Trophoblast cell (in vitro differentiated cells and primary cell): ENCODE measurements at regions not wholly inside any gene's neighbourhood (a gene's known extent, or its start where the extent isn't known, plus 50 kb on each side); places are given as distances from the start of the nearest gene placed in this dataset.

Experiments used
- DNase-seq, 2 donors: peaks; one replicate each; pipeline ENCODE4 v3.0.0-alpha.2; 2016
- H2AFZ ChIP-seq: 2 replicates; pipeline ENCODE4 v1.6.1; 2013; ENCODE audit warnings: low read length, moderate library complexity, mild to moderate bottlenecking; ENCODE audit not compliant: insufficient read depth, poor library complexity
- H2AK5ac ChIP-seq: 2 replicates; pipeline ENCODE4 v1.6.1; 2013; ENCODE audit warnings: mild to moderate bottlenecking, low read length
- H2BK120ac ChIP-seq: 2 replicates; pipeline ENCODE4 v1.6.1; 2013; ENCODE audit warnings: low read length, mild to moderate bottlenecking, moderate library complexity; ENCODE audit not compliant: insufficient read depth, poor library complexity
- H2BK12ac ChIP-seq: 2 replicates; pipeline ENCODE4 v1.6.1; 2013; ENCODE audit warnings: mild to moderate bottlenecking, low read length, moderate library complexity
- H2BK5ac ChIP-seq: 2 replicates; pipeline ENCODE4 v1.6.1; 2013; ENCODE audit warnings: low read length, low read depth, moderate library complexity, mild to moderate bottlenecking; ENCODE audit not compliant: poor library complexity
- H3K14ac ChIP-seq: 2 replicates; pipeline ENCODE4 v1.6.1; 2013; ENCODE audit warnings: mild to moderate bottlenecking, low read length
- H3K18ac ChIP-seq: 2 replicates; pipeline ENCODE4 v1.6.1; 2013; ENCODE audit warnings: mild to moderate bottlenecking, low read length
- H3K23ac ChIP-seq: 2 replicates; pipeline ENCODE4 v1.6.1; 2013; ENCODE audit warnings: low read length
- H3K27ac ChIP-seq: 2 replicates; pipeline ENCODE4 v1.5.1; 2013; ENCODE audit warnings: low read depth, mild to moderate bottlenecking, inconsistent platforms, low read length, moderate library complexity
- H3K27me3 ChIP-seq: 2 replicates; pipeline ENCODE4 v1.6.1; 2013; ENCODE audit warnings: inconsistent platforms, mild to moderate bottlenecking, low read length, moderate library complexity; ENCODE audit not compliant: insufficient read depth
- H3K36me3 ChIP-seq, 2 experiments: 1 replicate in 1 of 2; 2 replicates in 1 of 2; pipeline ENCODE4 v1.6.1; 2013; ENCODE audit warnings: low read length in 2 of 2, mild to moderate bottlenecking in 2 of 2, moderate library complexity in 1 of 2; ENCODE audit not compliant: insufficient read depth in 2 of 2, control insufficient read depth in 1 of 2
- H3K4ac ChIP-seq: 2 replicates; pipeline ENCODE4 v1.6.1; 2013; ENCODE audit warnings: low read depth, mild to moderate bottlenecking, low read length, moderate library complexity
- H3K4me1 ChIP-seq, 2 experiments: 1 replicate in 1 of 2; 2 replicates in 1 of 2; pipeline ENCODE4 v1.6.1; 2013; ENCODE audit warnings: low read length in 2 of 2, mild to moderate bottlenecking in 2 of 2, moderate library complexity in 1 of 2; ENCODE audit not compliant: insufficient read depth in 2 of 2, control insufficient read depth in 1 of 2
- H3K4me2 ChIP-seq: 2 replicates; pipeline ENCODE4 v1.6.1; 2013; ENCODE audit warnings: inconsistent platforms, mild to moderate bottlenecking, low read length, moderate library complexity
- H3K4me3 ChIP-seq: 2 replicates; pipeline ENCODE4 v1.5.1; 2013; ENCODE audit warnings: mild to moderate bottlenecking, low read depth, low read length, inconsistent platforms
- H3K79me1 ChIP-seq: one replicate; pipeline ENCODE4 v1.6.1; 2013; ENCODE audit warnings: low read length
- H3K79me2 ChIP-seq: 2 replicates; pipeline ENCODE4 v1.6.1; 2013; ENCODE audit warnings: low read length, mild to moderate bottlenecking; ENCODE audit not compliant: control insufficient read depth, insufficient read depth, poor library complexity
- H3K9ac ChIP-seq: 2 replicates; pipeline ENCODE4 v1.6.1; 2013; ENCODE audit warnings: mild to moderate bottlenecking, low read length
- H3K9me3 ChIP-seq: 2 replicates; pipeline ENCODE4 v1.6.1; 2013; ENCODE audit warnings: low read depth, mild to moderate bottlenecking, control low read depth, inconsistent platforms, low read length; ENCODE audit not compliant: insufficient read depth
- H4K12ac ChIP-seq: 2 replicates; pipeline ENCODE4 v1.6.1; 2013; ENCODE audit warnings: low read depth, mild to moderate bottlenecking, low read length, moderate library complexity
- H4K8ac ChIP-seq: 2 replicates; pipeline ENCODE4 v1.6.1; 2013; ENCODE audit warnings: low read depth, mild to moderate bottlenecking, low read length, moderate library complexity
- H4K91ac ChIP-seq: one replicate; pipeline ENCODE4 v1.6.1; 2013; ENCODE audit warnings: low read depth, mild to moderate bottlenecking, low read length, moderate library complexity
- WGBS: extraction: QIAGEN DNeasy Blood & Tissue Kit; methylation state at CpG from one replicate; pipeline ENCODE4 v1.1.7; 2013; ENCODE audit warnings: missing lambda C conversion rate; ENCODE audit not compliant: insufficient read length, insufficient coverage; ENCODE audit errors: extremely low coverage; 5-methylcytosine and 5-hydroxymethylcytosine counted together

- Histone ChIP-seq H2AFZ (no peak overlapping the region), H3K79me1 (no peaks in the 10 kb centered on the region), H3K4me2 (no peak overlapping the region), H2BK5ac (no peak overlapping the region), H3K36me3 (no peaks in the 10 kb centered on the region), H3K23ac (no peak overlapping the region), H3K9ac (no peak overlapping the region), H3K79me2 (no peaks in the 10 kb centered on the region), H3K4ac (no peak overlapping the region), H3K27me3 (no peaks in the 10 kb centered on the region), H3K9me3 (no peaks in the 10 kb centered on the region), H3K4me3 (no peak overlapping the region), H4K12ac (no peak overlapping the region), H2BK12ac (no peak overlapping the region), H4K91ac (no peak overlapping the region), H3K14ac (no peak overlapping the region), H3K27ac (no peak overlapping the region), H3K18ac (no peak overlapping the region), H3K4me1 (no peaks in the 10 kb centered on the region), H4K8ac (no peak overlapping the region), H2AK5ac (no peak overlapping the region), H2BK120ac (no peak overlapping the region)
- no CpG with 5 or more reads among the region's 1 CpG for WGBS
- no peak for DNase-seq
Measured at GRCh38 chr12:33654313-33654712, 214.7 kb upstream of the SYT10 start.

GRCh38 chr12:33663000-33663654, 223.5 kb upstream of the SYT10 start:
- Histone ChIP-seq H2BK5ac (no peak overlapping the region), H3K36me3 (no peaks in the 10 kb centered on the region), H3K4me1 (no peaks in the 10 kb centered on the region), H4K91ac (no peak overlapping the region), H3K14ac (no peak overlapping the region), H2AK5ac (no peak overlapping the region), H3K79me1 (peaks cover 3% of the 10 kb centered on the region), H4K12ac (no peak overlapping the region), H3K9me3 (no peaks in the 10 kb centered on the region), H3K4me2 (no peak overlapping the region), H2AFZ (no peak overlapping the region), H3K4ac (no peak overlapping the region), H3K27ac (no peak overlapping the region), H2BK12ac (no peak overlapping the region), H3K18ac (no peak overlapping the region), H3K4me3 (no peak overlapping the region), H3K9ac (no peak overlapping the region), H4K8ac (no peak overlapping the region), H2BK120ac (no peak overlapping the region), H3K27me3 (no peaks in the 10 kb centered on the region), H3K79me2 (no peaks in the 10 kb centered on the region), H3K23ac (no peak overlapping the region)
- no CpG with 5 or more reads among the region's 4 CpGs for WGBS
- no peak for DNase-seq

- DNase-seq = no peak
- H2AK5ac ChIP-seq = no peak overlapping the region
- H3K4me3 ChIP-seq = no peak overlapping the region
- no peaks in the 10 kb centered on the region for H3K79me1 ChIP-seq
- H3K9me3 ChIP-seq = no peaks in the 10 kb centered on the region
- no peak overlapping the region for H2BK5ac ChIP-seq
- H3K23ac ChIP-seq = no peak overlapping the region
- H3K27me3 ChIP-seq = no peaks in the 10 kb centered on the region
- H4K12ac ChIP-seq = no peak overlapping the region
- H2BK12ac ChIP-seq = no peak overlapping the region
- H3K79me2 ChIP-seq = no peaks in the 10 kb centered on the region
- H3K14ac ChIP-seq = no peak overlapping the region
- H2BK120ac ChIP-seq = no peak overlapping the region
- no peak overlapping the region for H2AFZ ChIP-seq
- no peaks in the 10 kb centered on the region for H3K36me3 ChIP-seq
- H3K4me2 ChIP-seq = no peak overlapping the region
- H3K4me1 ChIP-seq = no peaks in the 10 kb centered on the region
- H3K4ac ChIP-seq = no peak overlapping the region
- no CpG with 5 or more reads among the region's 2 CpGs for WGBS
- H3K9ac ChIP-seq = no peak overlapping the region
- no peak overlapping the region for H3K18ac ChIP-seq
- H4K91ac ChIP-seq = no peak overlapping the region
- H4K8ac ChIP-seq = no peak overlapping the region
- H3K27ac ChIP-seq = no peak overlapping the region
Measured at GRCh38 chr12:33669349-33669748, 229.7 kb upstream of the SYT10 start.

DNA sequence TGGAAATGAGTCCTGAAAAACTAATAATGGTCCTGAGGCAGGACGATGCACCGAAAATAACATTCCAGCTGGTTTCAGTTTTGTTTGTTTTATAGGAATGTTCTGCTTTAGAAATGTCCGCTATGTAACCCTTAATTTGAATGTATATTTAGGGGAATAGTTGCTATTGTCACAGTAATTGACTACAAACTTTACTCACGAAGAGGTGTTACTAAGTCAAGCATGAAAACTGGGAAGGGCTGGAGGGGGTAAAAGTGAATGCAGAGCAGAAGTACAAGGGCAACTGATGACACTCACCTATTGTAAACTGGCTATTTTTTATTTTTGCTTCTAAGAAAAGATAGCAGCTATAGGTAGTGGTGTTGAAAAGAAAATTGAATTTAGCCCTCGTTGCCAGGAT, 230.7 kb upstream of the SYT10 start:
- Histone ChIP-seq H2AFZ (no peak overlapping the region), H2AK5ac (no peak overlapping the region), H3K79me2 (no peaks in the 10 kb centered on the region), H3K23ac (no peak overlapping the region), H3K14ac (no peak overlapping the region), H3K36me3 (no peaks in the 10 kb centered on the region), H4K12ac (no peak overlapping the region), H3K27ac (no peak overlapping the region), H3K9ac (no peak overlapping the region), H4K8ac (no peak overlapping the region), H3K4me2 (no peak overlapping the region), H2BK120ac (no peak overlapping the region), H2BK12ac (no peak overlapping the region), H2BK5ac (no peak overlapping the region), H3K79me1 (no peaks in the 10 kb centered on the region), H3K18ac (no peak overlapping the region), H3K4me1 (no peaks in the 10 kb centered on the region), H3K27me3 (no peaks in the 10 kb centered on the region), H3K9me3 (no peaks in the 10 kb centered on the region), H3K4me3 (no peak overlapping the region), H4K91ac (no peak overlapping the region), H3K4ac (no peak overlapping the region)
- no peak for DNase-seq
- WGBS = no CpG with 5 or more reads among the region's 5 CpGs
